Heart left ventricle (tissue), 16 donors: ENCODE measurements at regions not wholly inside any gene's neighbourhood (a gene's known extent, or its start where the extent isn't known, plus 50 kb on each side); places are given as distances from the start of the nearest gene placed in this dataset.

Experiments
- ATAC-seq, 4 donors: fragments of 200-7000 bp; cut with Tn5 transposase; one replicate each; pipeline ENCODE4 v1.9.1; 2020 to 2022; ENCODE audit warnings: moderate library complexity in 4 of 4, mild to moderate bottlenecking in 3 of 4, moderate number of reproducible peaks in 1 of 4
- DNase-seq, 5 donors: peaks; one replicate each; pipeline ENCODE4 v3.0.0-alpha.2; 2020
- H3K27ac ChIP-seq, 12 donors: fragments of 200-600 bp; sonication (generic) in 4 of 12; one replicate each; pipeline versions ENCODE4 v1.5.0 to v1.8.0; 2016 to 2022; ENCODE audit warnings: mild to moderate bottlenecking in 2 of 12
- H3K27me3 ChIP-seq, 9 donors: fragments of 200-600 bp; sonication (generic) in 2 of 9; one replicate each; pipeline versions ENCODE4 v1.5.1 to v1.8.0; 2016 to 2022; ENCODE audit warnings: mild to moderate bottlenecking in 3 of 9
- H3K36me3 ChIP-seq, 9 donors: fragments of 200-600 bp; sonication (generic) in 2 of 9; one replicate each; pipeline versions ENCODE4 v1.5.0 to v1.8.0; 2018 to 2022; ENCODE audit warnings: mild to moderate bottlenecking in 2 of 9
- H3K4me1 ChIP-seq, 12 donors: fragments of 200-600 bp; sonication (generic) in 4 of 12; one replicate each; pipeline versions ENCODE4 v1.5.0 to v1.8.0; 2016 to 2022; ENCODE audit warnings: mild to moderate bottlenecking in 3 of 12
- H3K4me3 ChIP-seq, 12 donors: fragments of 200-600 bp; sonication (generic) in 4 of 12; one replicate each; pipeline versions ENCODE4 v1.5.0 to v1.8.0; 2017 to 2022; ENCODE audit warnings: mild to moderate bottlenecking in 9 of 12, moderate library complexity in 4 of 12
- H3K9me3 ChIP-seq, 12 donors: fragments of 200-600 bp; sonication (generic) in 4 of 12; one replicate each; pipeline versions ENCODE4 v1.5.0 to v1.8.0; 2016 to 2022; ENCODE audit warnings: mild to moderate bottlenecking in 1 of 12
- POLR2A ChIP-seq, 2 donors: fragments of 450-650 bp; IDR thresholded peaks; one replicate each; pipeline ENCODE4 v1.6.1; 2017; ENCODE audit warnings: antibody characterized with exemption in 2 of 2, mild to moderate bottlenecking in 2 of 2, moderate library complexity in 2 of 2
- WGBS, 4 donors: extraction: QIAGEN DNeasy Blood & Tissue Kit in 2 of 4; methylation state at CpG; one replicate each; pipeline versions ENCODE4 v1.1.5 to v1.1.7; 2013 to 2018; 5-methylcytosine and 5-hydroxymethylcytosine counted together
- intact Hi-C, 10 donors: fragments of 100-400 bp; cut with DNase I; formaldehyde crosslinking; loops; one replicate each; pipeline versions ENCODE4 v1.11.1 to v1.14.2; 2022
- TF ChIP-seq, protein P1 (sequence below), 12 donors: fragments of 200-600 bp; sonication (generic) in 4 of 12; IDR thresholded peaks; one replicate each; pipeline versions ENCODE4 v1.5.0 to v1.8.0; 2018 to 2022; ENCODE audit warnings: antibody characterized with exemption in 12 of 12, mild to moderate bottlenecking in 5 of 12
- donor health status: ischemic (EF 13 %, LVEDD 7.1; RV severe dilation, severe dysfunction).
- donor health status: healthy with polysubstance abuse.
- donor health status: DM: no; HTN: yes; CAD: no.
- donor health status: DM: no; HTN: no; CAD: no.
- donor health status: ischemic (EF 25% LVEDD 6.9; RV normal size, moderate dysfunction).
- donor health status: ischemic (EF 25% LVEDD 5.7; RV mildly dilated, moderate dysfunction).
- donor health status: healthy.
- donor health status: DM: yes; HTN: yes; CAD: no.
- donor health status: ischemic (EF 35%, LVEDD 5.7; RV mildly dilated, moderate dysfunction).
- donor health status: nonischemic (EF 11% LVEDD 7.7; RV severe dilation, severe dysfunction).
- donor health status: DM: yes; HTN: yes; CAD: no.
- donor health status: PGD.
- donor health status: ischemic (EF 29% LVEDD 5.4; RV normal size, mild dysfunction).
- donor health status: nonischemic (EF 23%, LVEDD 6.1; RV moderate dilation, normal function).

DNA sequence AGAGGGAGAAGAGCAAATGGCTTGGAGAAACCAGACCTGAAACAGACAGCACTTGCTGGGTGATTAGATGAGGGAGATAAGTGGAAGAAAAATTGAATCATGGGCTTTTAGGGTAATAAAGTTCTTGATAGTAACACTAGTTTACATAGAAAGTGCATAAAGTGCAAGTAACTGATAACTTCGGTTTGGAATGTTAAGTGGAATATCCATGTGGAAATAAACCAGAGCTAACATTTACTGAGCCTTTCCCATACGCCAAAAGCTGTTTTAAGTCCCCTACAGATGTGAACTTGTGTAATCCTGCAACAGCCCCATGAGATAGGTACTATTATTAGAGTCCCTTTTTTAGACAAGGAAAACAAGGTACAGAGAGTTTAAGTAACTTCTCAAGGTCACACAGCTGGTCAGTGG is 77.1 kb upstream of the NUDT4 start:
- Histone ChIP-seq H3K4me1 (peaks cover 0 to 46% (median 19%) of the 10 kb centered on the region in 12 donors), H3K36me3 (no peaks in the 10 kb centered on the region), H3K27me3 (no peaks in the 10 kb centered on the region), H3K4me3 (no peak overlapping the region), H3K9me3 (peaks cover 0 to 3% (median 0%) of the 10 kb centered on the region in 12 donors), H3K27ac (peak overlapping the region; percentile 36 to 71 (median 62))
- 31 to 46% (median 39%) methylated on average over 2 of the region's 2 CpGs for WGBS, 4 donors
- intact Hi-C loops: loop anchor here in 7 of 10 donors (5.0 to 10.0 kb wide), 3 partner anchors 74 to 118 kb away; partner anchors contain the start of gene NUDT4 (in 7 of the 7)
- no peak for TF ChIP-seq POLR2A (IDR thresholded peaks at IDR 0.05)
- TF ChIP-seq, protein P1, sequence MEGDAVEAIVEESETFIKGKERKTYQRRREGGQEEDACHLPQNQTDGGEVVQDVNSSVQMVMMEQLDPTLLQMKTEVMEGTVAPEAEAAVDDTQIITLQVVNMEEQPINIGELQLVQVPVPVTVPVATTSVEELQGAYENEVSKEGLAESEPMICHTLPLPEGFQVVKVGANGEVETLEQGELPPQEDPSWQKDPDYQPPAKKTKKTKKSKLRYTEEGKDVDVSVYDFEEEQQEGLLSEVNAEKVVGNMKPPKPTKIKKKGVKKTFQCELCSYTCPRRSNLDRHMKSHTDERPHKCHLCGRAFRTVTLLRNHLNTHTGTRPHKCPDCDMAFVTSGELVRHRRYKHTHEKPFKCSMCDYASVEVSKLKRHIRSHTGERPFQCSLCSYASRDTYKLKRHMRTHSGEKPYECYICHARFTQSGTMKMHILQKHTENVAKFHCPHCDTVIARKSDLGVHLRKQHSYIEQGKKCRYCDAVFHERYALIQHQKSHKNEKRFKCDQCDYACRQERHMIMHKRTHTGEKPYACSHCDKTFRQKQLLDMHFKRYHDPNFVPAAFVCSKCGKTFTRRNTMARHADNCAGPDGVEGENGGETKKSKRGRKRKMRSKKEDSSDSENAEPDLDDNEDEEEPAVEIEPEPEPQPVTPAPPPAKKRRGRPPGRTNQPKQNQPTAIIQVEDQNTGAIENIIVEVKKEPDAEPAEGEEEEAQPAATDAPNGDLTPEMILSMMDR (IDR thresholded peaks at IDR 0.05): no peak
- DNase-seq (no peak), ATAC-seq (peak; percentile 52 to 81 (median 78))

DNA sequence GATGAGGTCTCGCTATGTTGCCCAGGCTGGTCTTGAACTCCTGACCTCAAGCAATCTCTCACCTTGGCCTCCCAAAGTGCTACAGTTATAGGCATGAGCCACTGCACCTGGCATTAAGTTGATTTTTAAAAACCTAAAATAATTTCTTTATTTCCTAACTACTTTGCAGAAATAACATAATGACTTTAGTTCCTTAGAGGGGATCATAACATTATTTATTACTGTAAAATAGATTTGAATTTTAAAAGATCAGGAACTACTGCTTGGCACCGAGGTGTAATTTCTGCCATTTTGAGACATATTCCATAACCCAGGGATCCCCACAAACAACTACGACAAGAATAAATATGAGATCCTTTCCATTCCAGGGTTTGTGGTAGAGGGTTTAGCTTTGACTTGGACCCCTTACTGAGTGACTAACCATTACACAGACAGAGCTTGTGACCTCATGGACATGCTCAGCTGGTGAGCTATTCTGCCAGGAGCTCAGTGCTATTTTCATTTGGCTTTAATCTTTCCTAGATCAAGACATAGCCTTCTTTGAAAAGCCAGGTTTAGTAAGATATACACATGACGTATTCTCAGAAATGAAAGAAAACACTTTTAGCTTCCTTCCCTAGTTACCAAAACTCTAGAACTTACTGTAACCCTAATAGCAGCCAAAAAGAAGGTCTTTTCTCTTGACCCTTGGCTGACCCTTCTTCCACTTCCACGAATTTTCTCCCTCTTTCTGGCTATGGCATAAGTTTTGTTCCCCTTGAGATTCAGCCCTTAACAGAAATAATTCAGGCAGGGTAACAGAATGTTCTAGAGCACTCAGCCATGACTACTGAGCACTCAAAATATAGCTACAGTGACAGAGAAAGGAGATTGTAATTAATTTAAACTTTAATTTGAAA is 75.1 kb upstream of the NUDT4 start:
- Histone ChIP-seq H3K9me3 (peaks cover 0 to 17% (median 0%) of the 10 kb centered on the region in 12 donors), H3K36me3 (no peaks in the 10 kb centered on the region), H3K27ac (peak overlapping the region in 11 of 12 donors; percentile 2 to 81 (median 61)), H3K4me1 (peaks cover 0 to 46% (median 19%) of the 10 kb centered on the region in 12 donors), H3K4me3 (no peak overlapping the region), H3K27me3 (no peaks in the 10 kb centered on the region)
- TF ChIP-seq, protein P1 (IDR thresholded peaks at IDR 0.05): no peak
- no peak for TF ChIP-seq POLR2A (IDR thresholded peaks at IDR 0.05)
- WGBS, 4 donors: 50 to 56% (median 54%) methylated on average over 5 of the region's 5 CpGs
- intact Hi-C loops: loop anchor here in 7 of 10 donors (5.0 to 10.0 kb wide), 3 partner anchors 72 to 120 kb away; partner anchors contain the start of gene NUDT4 (in 7 of the 7)
- peak; percentile 77 to 82 (median 81) for ATAC-seq
- DNase-seq: peak in 3 of 5 donors; percentile 35 to 49 (median 44)

DNA sequence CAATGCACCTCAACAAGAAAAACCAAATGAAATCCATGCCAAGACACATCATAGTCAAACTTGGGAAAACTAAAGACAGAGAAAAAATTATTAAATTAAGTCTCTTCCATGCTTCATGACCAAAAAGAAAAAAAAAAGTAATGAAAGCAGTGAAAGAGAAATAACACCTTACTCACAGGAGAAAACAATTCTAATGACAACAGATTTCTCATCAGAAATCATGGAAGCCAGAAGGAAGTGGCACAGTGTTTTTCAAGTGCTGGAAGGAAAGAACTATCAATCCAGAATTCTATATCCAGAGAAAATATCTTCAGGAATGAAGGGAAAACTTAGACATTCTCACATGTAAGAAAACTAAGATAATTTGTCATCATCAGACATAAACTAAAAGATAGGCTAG is 71.1 kb upstream of the NUDT4 start:
- Histone ChIP-seq H3K36me3 (no peaks in the 10 kb centered on the region), H3K4me1 (peaks cover 0 to 24% (median 12%) of the 10 kb centered on the region in 12 donors)
- no peak for ATAC-seq

More for the DNA sequence above, 71.1 kb upstream of the NUDT4 start:
- H3K27me3 ChIP-seq: no peaks in the 10 kb centered on the region
- H3K9me3 ChIP-seq: peaks cover 0 to 17% (median 0%) of the 10 kb centered on the region in 12 donors
- DNase-seq: no peak
- H3K27ac ChIP-seq: no peak overlapping the region
- intact Hi-C loops: loop anchor here in 1 of 10 donors (10.0 kb wide), 1 partner anchor 68 kb away; the partner anchor contains the start of gene NUDT4
- H3K4me3 ChIP-seq: no peak overlapping the region
- TF ChIP-seq, protein P1 (IDR thresholded peaks at IDR 0.05): no peak
- no peak for TF ChIP-seq POLR2A (IDR thresholded peaks at IDR 0.05)
